ENCODE measurements at regions not wholly inside any gene's neighbourhood (a gene's known extent, or its start where the extent isn't known, plus 50 kb on each side); places are given as distances from the start of the nearest gene placed in this dataset.

GRCh38 chr16:26885674-26886073 is 181.1 kb upstream of the C16orf82 start:
- Histone ChIP-seq H3K4me1 (ENCODE audit: insufficient read depth, low read length) (no peaks in the 10 kb centered on the region), H3K27ac (ENCODE audit: low read depth in 1 of 2, low read length in 2 of 2) (no peak overlapping the region), H3K4me3 (ENCODE audit: low read length) (no peak overlapping the region), H3K9me3 (ENCODE audit: control insufficient read depth in 1 of 2, insufficient read depth in 1 of 2, low read length in 2 of 2) (no peaks in the 10 kb centered on the region), H3K27me3 (ENCODE audit: control insufficient read depth in 1 of 2, insufficient read depth in 2 of 2, low read length in 2 of 2) (peaks cover 0 to 5% of the 10 kb centered on the region in 2 experiments), H3K36me3 (ENCODE audit: insufficient read depth, low read length) (no peaks in the 10 kb centered on the region)
- Mint-ChIP-seq H3K36me3 (ENCODE audit: low read depth) (no peaks in the 10 kb centered on the region), H3K9me3 (no peaks in the 10 kb centered on the region), H3K27me3 (peaks cover 46% of the 10 kb centered on the region), H3K27ac (no peak overlapping the region), H3K4me1 (ENCODE audit: low read depth) (no peaks in the 10 kb centered on the region), H3K4me3 (no peak overlapping the region)
- ChIA-PET POLR2A (no interaction called here), CTCF (no interaction called here)
- TF ChIP-seq CTCF (IDR thresholded peaks at IDR 0.05), result no peak
- ATAC-seq (ENCODE audit: poor library complexity) (no peak), DNase-seq (no peak)
- intact Hi-C loops (cut with DNase I, micrococcal nuclease), result no loop called here

GRCh38 chr16:26889740-26890139 is 177.0 kb upstream of the C16orf82 start:
- Histone ChIP-seq H3K4me3 (ENCODE audit: low read length) (no peak overlapping the region), H3K4me1 (ENCODE audit: insufficient read depth, low read length) (no peaks in the 10 kb centered on the region), H3K27ac (ENCODE audit: low read depth in 1 of 2, low read length in 2 of 2) (no peak overlapping the region), H3K27me3 (ENCODE audit: control insufficient read depth in 1 of 2, insufficient read depth in 2 of 2, low read length in 2 of 2) (peaks cover 3% of the 10 kb centered on the region in 2 experiments), H3K36me3 (ENCODE audit: insufficient read depth, low read length) (no peaks in the 10 kb centered on the region), H3K9me3 (ENCODE audit: control insufficient read depth in 1 of 2, insufficient read depth in 1 of 2, low read length in 2 of 2) (no peaks in the 10 kb centered on the region)
- no peaks in the 10 kb centered on the region for H3K9me3 Mint-ChIP-seq
- DNase-seq (no peak), ATAC-seq (ENCODE audit: poor library complexity) (no peak)
- peaks cover 30% of the 10 kb centered on the region for H3K27me3 Mint-ChIP-seq
- TF ChIP-seq CTCF (IDR thresholded peaks at IDR 0.05), result no peak
- ChIA-PET CTCF (no interaction called here), POLR2A (no interaction called here)
- no peak overlapping the region for H3K4me3 Mint-ChIP-seq
- H3K27ac Mint-ChIP-seq, result no peak overlapping the region
- no peaks in the 10 kb centered on the region for H3K4me1 Mint-ChIP-seq (ENCODE audit: low read depth)
- H3K36me3 Mint-ChIP-seq (ENCODE audit: low read depth), result no peaks in the 10 kb centered on the region
- intact Hi-C loops (cut with DNase I, micrococcal nuclease), result no loop called here

GRCh38 chr16:26898200-26898599 is 168.5 kb upstream of the C16orf82 start:
- H3K36me3 Mint-ChIP-seq (ENCODE audit: low read depth), result no peaks in the 10 kb centered on the region
- intact Hi-C loops (cut with DNase I, micrococcal nuclease), result no loop called here
- ChIA-PET POLR2A (no interaction called here), CTCF (no interaction called here)
- no peaks in the 10 kb centered on the region for H3K9me3 Mint-ChIP-seq
- no peak for DNase-seq
- Histone ChIP-seq H3K4me1 (ENCODE audit: insufficient read depth, low read length) (no peaks in the 10 kb centered on the region), H3K4me3 (ENCODE audit: low read length) (no peak overlapping the region), H3K27me3 (ENCODE audit: control insufficient read depth in 1 of 2, insufficient read depth in 2 of 2, low read length in 2 of 2) (peaks cover 7 to 8% of the 10 kb centered on the region in 2 experiments), H3K27ac (ENCODE audit: low read depth in 1 of 2, low read length in 2 of 2) (no peak overlapping the region), H3K9me3 (ENCODE audit: control insufficient read depth in 1 of 2, insufficient read depth in 1 of 2, low read length in 2 of 2) (no peaks in the 10 kb centered on the region), H3K36me3 (ENCODE audit: insufficient read depth, low read length) (no peaks in the 10 kb centered on the region)
- H3K27me3 Mint-ChIP-seq, result peaks cover 49% of the 10 kb centered on the region
- H3K27ac Mint-ChIP-seq, result no peak overlapping the region
- H3K4me1 Mint-ChIP-seq (ENCODE audit: low read depth), result no peaks in the 10 kb centered on the region
- no peak for TF ChIP-seq CTCF (IDR thresholded peaks at IDR 0.05)
- H3K4me3 Mint-ChIP-seq, result no peak overlapping the region
- no peak for ATAC-seq (ENCODE audit: poor library complexity)
